Endothelial cell of umbilical vein (primary cell): ENCODE measurements at regions not wholly inside any gene's neighbourhood (a gene's known extent, or its start where the extent isn't known, plus 50 kb on each side); places are given as distances from the start of the nearest gene placed in this dataset.

Experiments
- BruUV-seq: library from RNA; stranded (reverse); fragments of 400-500 nt; replicated peaks from 2 replicates; lab custom pipeline; 2021; lab: Mats Ljungman, UMichigan
- CTCF ChIA-PET: fragments of 300-600, 350-600 bp; sonication (Branson Sonifier 250); formaldehyde crosslinking; loops from one replicate; lab custom pipeline; 2021; ENCODE audit warnings: antibody characterized with exemption, inconsistent platforms; lab: Charles Lee
- POLR2A ChIA-PET: fragments of 300-600, 350-600 bp; sonication (Branson Sonifier 250); formaldehyde crosslinking; loops from one replicate; lab custom pipeline; 2021; ENCODE audit warnings: antibody characterized with exemption, inconsistent platforms; lab: Charles Lee
- DNase-seq: peaks from one replicate; pipeline ENCODE4 v3.0.0-alpha.2; 2011; ENCODE audit warnings: low read depth, low spot score
- FAIRE-seq: peaks from 2 replicates; lab custom pipeline; 2011; peaks lifted over from hg19 to GRCh38; lab: Jason Lieb, UNC
- H2AFZ ChIP-seq: 2 replicates; pipeline ENCODE4 v1.6.0; 2012; ENCODE audit warnings: low read depth, low read length, control low read depth, inconsistent platforms
- H3K27ac ChIP-seq: 2 replicates; pipeline ENCODE4 v1.5.1; 2011; ENCODE audit warnings: low read depth, mild to moderate bottlenecking, control low read depth, low read length, moderate library complexity; ENCODE audit not compliant: insufficient read depth
- H3K27me3 ChIP-seq, 2 experiments: 2 replicates each; pipeline versions ENCODE4 v1.6.0 to v1.6.1; 2011; ENCODE audit warnings: low read length in 2 of 2, mixed read lengths in 1 of 2; ENCODE audit not compliant: control insufficient read depth in 2 of 2, insufficient read depth in 2 of 2
- H3K36me3 ChIP-seq, 2 experiments: 2 replicates in 1 of 2; 3 replicates in 1 of 2; pipeline ENCODE4 v1.5.1; 2011; ENCODE audit warnings: low read length in 2 of 2, mild to moderate bottlenecking in 1 of 2, moderate library complexity in 1 of 2; ENCODE audit not compliant: control insufficient read depth in 2 of 2, insufficient read depth in 2 of 2; ENCODE audit errors: extremely low read depth in 1 of 2
- H3K4me1 ChIP-seq: 3 replicates; pipeline ENCODE4 v1.5.1; 2011; ENCODE audit warnings: mild to moderate bottlenecking, low read length; ENCODE audit not compliant: control insufficient read depth, insufficient read depth; ENCODE audit errors: extremely low read depth
- H3K4me2 ChIP-seq: 2 replicates; pipeline ENCODE4 v1.6.1; 2011; ENCODE audit warnings: low read length, control low read depth, mixed read lengths; ENCODE audit not compliant: insufficient read depth
- H3K4me3 ChIP-seq, 3 experiments: fragments of 200-600 bp in 1 of 3; sonication (generic), shearing (Covaris generic) in 1 of 3; replicated peaks in 1 of 3; 2 replicates each; pipeline ENCODE4 v1.5.1; 2011 to 2016; ENCODE audit warnings: control low read depth in 3 of 3, low read length in 3 of 3, mild to moderate bottlenecking in 2 of 3, inconsistent platforms in 1 of 3, low read depth in 1 of 3, moderate library complexity in 1 of 3; ENCODE audit not compliant: insufficient read depth in 1 of 3
- H3K79me2 ChIP-seq: 2 replicates; pipeline ENCODE4 v1.6.0; 2012; ENCODE audit warnings: low read length, inconsistent platforms; ENCODE audit not compliant: control insufficient read depth, insufficient read depth
- H3K9ac ChIP-seq: replicated peaks from 2 replicates; pipeline ENCODE3; 2011; ENCODE audit warnings: low read length, control low read depth; ENCODE audit not compliant: insufficient read depth; ENCODE audit errors: extremely low read depth
- H3K9me1 ChIP-seq: replicated peaks from 3 replicates; pipeline ENCODE4 v1.6.0; 2011; ENCODE audit warnings: mild to moderate bottlenecking, low read length; ENCODE audit not compliant: control insufficient read depth, insufficient read depth; ENCODE audit errors: extremely low read depth
- H3K9me3 ChIP-seq: replicated peaks from 2 replicates; pipeline ENCODE4 v1.5.1; 2012; ENCODE audit warnings: low read length, inconsistent platforms; ENCODE audit not compliant: control insufficient read depth, insufficient read depth
- H4K20me1 ChIP-seq: replicated peaks from 2 replicates; pipeline ENCODE3; 2011; ENCODE audit warnings: mild to moderate bottlenecking, low read length; ENCODE audit not compliant: control insufficient read depth, insufficient read depth; ENCODE audit errors: extremely low read depth
- CTCF ChIP-seq, 2 donors: IDR thresholded peaks; 1 replicate in 1 of 2; 2 replicates in 1 of 2; pipeline ENCODE4 v1.5.1; 2011; ENCODE audit warnings: low read length in 2 of 2, mild to moderate bottlenecking in 2 of 2, moderate library complexity in 2 of 2, control low read depth in 1 of 2, inconsistent platforms in 1 of 2, low read depth in 1 of 2; ENCODE audit not compliant: insufficient read depth in 1 of 2; ENCODE audit errors: extremely low read depth in 1 of 2
- EZH2 ChIP-seq: IDR thresholded peaks from 2 replicates; pipeline ENCODE4 v1.6.1; 2012; ENCODE audit warnings: borderline replicate concordance, low read depth, mild to moderate bottlenecking, moderate library complexity, low read length, inconsistent platforms; ENCODE audit not compliant: severe bottlenecking
- FOS ChIP-seq: IDR thresholded peaks from 2 replicates; pipeline ENCODE4 v1.6.1; 2011; ENCODE audit warnings: mild to moderate bottlenecking, low read length, moderate library complexity, borderline replicate concordance; ENCODE audit not compliant: insufficient read depth
- GATA2 ChIP-seq: IDR thresholded peaks from 2 replicates; pipeline ENCODE4 v1.7.0; 2011; ENCODE audit warnings: low read depth, mild to moderate bottlenecking, moderate library complexity, mixed read lengths, low read length; ENCODE audit not compliant: insufficient read length, insufficient read depth
- JUN ChIP-seq: IDR thresholded peaks from 2 replicates; pipeline ENCODE4 v1.6.1; 2011; ENCODE audit warnings: borderline replicate concordance, low read depth; ENCODE audit not compliant: insufficient read length, insufficient read depth
- MAX ChIP-seq: IDR thresholded peaks from 2 replicates; pipeline ENCODE4 v1.6.1; 2011; ENCODE audit not compliant: insufficient read depth, insufficient read length
- MYC ChIP-seq: IDR thresholded peaks from one replicate; pipeline ENCODE4 v1.6.1; 2011; ENCODE audit warnings: mild to moderate bottlenecking, low read depth, low read length
- POLR2A ChIP-seq: IDR thresholded peaks from 2 replicates; pipeline ENCODE4 v1.6.1; 2012; ENCODE audit warnings: low read depth, mild to moderate bottlenecking, control low read depth, low read length
- POLR2AphosphoS5 ChIP-seq: IDR thresholded peaks from 2 replicates; pipeline ENCODE4 v1.6.1; 2012; ENCODE audit warnings: low read depth, mild to moderate bottlenecking, control low read depth, low read length, moderate library complexity; ENCODE audit not compliant: insufficient read depth
- dilution Hi-C: fragments of 300-500 bp; cut with MboI; formaldehyde crosslinking; loops from one replicate; pipeline ENCODE4 v1.15.0; 2019; ENCODE audit warnings: low sequenced_read_pairs; ENCODE audit not compliant: extremely low pct_ligation_motif_present
- intact Hi-C: fragments of 100-400 bp; cut with micrococcal nuclease; formaldehyde crosslinking; loops from one replicate; pipeline ENCODE4 v1.10.0; 2022

GRCh38 chr6:50116390-50116789 is 66.7 kb upstream of the DEFB112 start:
- Histone ChIP-seq H3K4me2 (no peak overlapping the region), H3K27me3 (no peaks in the 10 kb centered on the region), H3K79me2 (no peaks in the 10 kb centered on the region), H3K4me1 (no peaks in the 10 kb centered on the region), H3K36me3 (no peaks in the 10 kb centered on the region), H3K27ac (no peak overlapping the region), H3K9ac (no peak overlapping the region), H3K9me1 (no peaks in the 10 kb centered on the region), H3K4me3 (no peak overlapping the region), H4K20me1 (no peaks in the 10 kb centered on the region), H3K9me3 (no peaks in the 10 kb centered on the region), H2AFZ (no peak overlapping the region)
- ChIA-PET CTCF (no interaction called here), POLR2A (no interaction called here)
- DNase-seq (no peak), FAIRE-seq (no peak)
- TF ChIP-seq JUN, result no peak
- no peak for TF ChIP-seq GATA2
- no peak for TF ChIP-seq EZH2
- TF ChIP-seq CTCF (IDR thresholded peaks at IDR 0.05; ENCODE audit: extremely low read depth in 1 of 2, insufficient read depth in 1 of 2, low read depth in 1 of 2, low read length in 2 of 2), result no peak
- no peak for TF ChIP-seq FOS
- TF ChIP-seq POLR2AphosphoS5, result no peak
- TF ChIP-seq POLR2A, result no peak
- no peak for TF ChIP-seq MAX
- TF ChIP-seq MYC, result no peak
- dilution Hi-C loops, result no loop called here
- intact Hi-C loops, result no loop called here
- BruUV-seq, result no TSS peak
